Activated CD8-positive, alpha-beta T cell treated with anti-CD3 and anti-CD28 coated beads for 36 hours (primary cell): ENCODE measurements at regions not wholly inside any gene's neighbourhood (a gene's known extent, or its start where the extent isn't known, plus 50 kb on each side); places are given as distances from the start of the nearest gene placed in this dataset.
A peak's percentile ranks its signal among the peaks of the same experiment; 100 is the strongest.

Experiments used
- ATAC-seq: fragments of 200-7000 bp; cut with Tn5 transposase; one replicate; pipeline ENCODE4 v1.10.0; 2021; ENCODE audit warnings: mild to moderate bottlenecking, moderate library complexity
- CTCF ChIA-PET: fragments of 350-600 bp; sonication (Branson Sonifier 250); formaldehyde crosslinking; loops from one replicate; lab custom pipeline; 2021; ENCODE audit warnings: antibody characterized with exemption; lab: Charles Lee
- POLR2A ChIA-PET: fragments of 350-600 bp; sonication (Branson Sonifier 250); formaldehyde crosslinking; loops from one replicate; lab custom pipeline; 2021; ENCODE audit warnings: antibody characterized with exemption; lab: Charles Lee
- DNase-seq: peaks from one replicate; pipeline ENCODE4 v3.0.0-alpha.2; 2020
- H3K27ac Mint-ChIP-seq: one replicate; pipeline ENCODE4 v1.8.0; 2021; ENCODE audit warnings: mild to moderate bottlenecking, mixed read lengths
- H3K27me3 Mint-ChIP-seq: one replicate; pipeline ENCODE4 v1.8.0; 2021; ENCODE audit warnings: mixed read lengths
- H3K36me3 Mint-ChIP-seq: one replicate; pipeline ENCODE4 v1.8.0; 2021; ENCODE audit warnings: low read depth, mixed read lengths
- H3K4me1 Mint-ChIP-seq: one replicate; pipeline ENCODE4 v1.8.0; 2021; ENCODE audit warnings: low read depth, mixed read lengths
- H3K4me3 Mint-ChIP-seq: one replicate; pipeline ENCODE4 v1.8.0; 2021; ENCODE audit warnings: mild to moderate bottlenecking, moderate library complexity, mixed read lengths
- H3K9me3 Mint-ChIP-seq: one replicate; pipeline ENCODE4 v1.8.0; 2021; ENCODE audit warnings: mixed read lengths
- CTCF ChIP-seq: fragments of 200-600 bp; IDR thresholded peaks from one replicate; pipeline ENCODE4 v1.8.0; 2022; ENCODE audit warnings: antibody characterized with exemption, mild to moderate bottlenecking
- intact Hi-C: fragments of 100-400 bp; cut with micrococcal nuclease; formaldehyde crosslinking; loops from one replicate; pipeline ENCODE4 v1.10.0; 2022

- no peaks in the 10 kb centered on the region for H3K27me3 Mint-ChIP-seq
- ChIA-PET CTCF (interaction anchor here (8.1 kb wide), 1 partner anchor 12 kb away, joined by 76 read pairs; no protein-coding TSS in a partner anchor), POLR2A (interaction anchor here (12.8 to 24.9 kb wide), 2 partner anchors 10 to 18 kb away, joined by 211 to 512 read pairs; a partner anchor contains a TSS)
- no peaks in the 10 kb centered on the region for H3K9me3 Mint-ChIP-seq
- H3K4me3 Mint-ChIP-seq, result no peak overlapping the region
- peaks cover 84% of the 10 kb centered on the region for H3K4me1 Mint-ChIP-seq
- intact Hi-C loops, result no loop called here
- DNase-seq, result no peak
- ATAC-seq, result no peak
- TF ChIP-seq CTCF, result no peak
- peaks cover 17% of the 10 kb centered on the region for H3K36me3 Mint-ChIP-seq
- H3K27ac Mint-ChIP-seq, result peak overlapping the region; percentile 72
Measured at GRCh38 chr14:73774241-73774570, 60.0 kb upstream of the PNMA1 start.

- DNase-seq (no peak), ATAC-seq (no peak)
- Mint-ChIP-seq H3K4me1 (peaks cover 87% of the 10 kb centered on the region), H3K36me3 (peaks cover 19% of the 10 kb centered on the region), H3K9me3 (no peaks in the 10 kb centered on the region), H3K27me3 (no peaks in the 10 kb centered on the region), H3K4me3 (no peak overlapping the region), H3K27ac (peak overlapping the region; percentile 72)
- TF ChIP-seq CTCF, result no peak
- ChIA-PET CTCF (interaction anchor here (8.1 kb wide), 1 partner anchor 13 kb away, joined by 76 read pairs; no protein-coding TSS in a partner anchor), POLR2A (interaction anchor here (3.9 to 24.9 kb wide), 3 partner anchors 11 to 32 kb away, joined by 22 to 512 read pairs (median 211); a partner anchor contains a TSS)
- intact Hi-C loops, result no loop called here
Measured at GRCh38 chr14:73773441-73774240, 59.5 kb upstream of the PNMA1 start.

- Mint-ChIP-seq H3K27ac (peak overlapping the region; percentile 92), H3K4me1 (peaks cover 73% of the 10 kb centered on the region), H3K4me3 (peak overlapping the region; percentile 41), H3K9me3 (no peaks in the 10 kb centered on the region), H3K27me3 (no peaks in the 10 kb centered on the region), H3K36me3 (peaks cover 11% of the 10 kb centered on the region)
- TF ChIP-seq CTCF, result no peak
- CTCF ChIA-PET, result interaction anchor here (0.6 to 8.1 kb wide), 12 partner anchors 9 to 180 kb away, joined by 3 to 76 read pairs (median 4); a partner anchor contains a TSS
- peak; percentile 81 for ATAC-seq
- intact Hi-C loops, result loop anchor here (2.0 kb wide), 1 partner anchor 13 kb away; no protein-coding TSS in a partner anchor
- POLR2A ChIA-PET, result interaction anchor here (0.8 to 24.9 kb wide), 8 partner anchors 13 to 81 kb away, joined by 3 to 512 read pairs (median 4); a partner anchor contains a TSS
- DNase-seq, result peak; percentile 96
Measured at GRCh38 chr14:73771848-73772638, 57.9 kb upstream of the PNMA1 start.

- peaks cover 11% of the 10 kb centered on the region for H3K36me3 Mint-ChIP-seq
- H3K9me3 Mint-ChIP-seq, result no peaks in the 10 kb centered on the region
- ChIA-PET POLR2A (interaction anchor here (0.8 to 24.9 kb wide), 8 partner anchors 13 to 58 kb away, joined by 3 to 512 read pairs (median 4); a partner anchor contains a TSS), CTCF (interaction anchor here (0.6 to 8.1 kb wide), 10 partner anchors 9 to 180 kb away, joined by 3 to 76 read pairs (median 9); a partner anchor contains a TSS)
- H3K27me3 Mint-ChIP-seq, result no peaks in the 10 kb centered on the region
- no peak for DNase-seq
- intact Hi-C loops, result loop anchor here (2.0 kb wide), 1 partner anchor 14 kb away; no protein-coding TSS in a partner anchor
- no peak for ATAC-seq
- H3K27ac Mint-ChIP-seq, result peak overlapping the region; percentile 92
- TF ChIP-seq CTCF, result no peak
- peak overlapping the region; percentile 41 for H3K4me3 Mint-ChIP-seq
- peaks cover 71% of the 10 kb centered on the region for H3K4me1 Mint-ChIP-seq
Measured at GRCh38 chr14:73770977-73771847, 57.0 kb upstream of the PNMA1 start.
